DMS 273 treated with DMSO at 0.1 percent for 48 hours (cell line): ENCODE measurements at regions not wholly inside any gene's neighbourhood (a gene's known extent, or its start where the extent isn't known, plus 50 kb on each side); places are given as distances from the start of the nearest gene placed in this dataset.
A peak's percentile ranks its signal among the peaks of the same experiment; 100 is the strongest.

Source experiments
- DNase-seq: peaks from one replicate; lab custom pipeline; 2025; lab: John Stamatoyannopoulos, UW

DNA sequence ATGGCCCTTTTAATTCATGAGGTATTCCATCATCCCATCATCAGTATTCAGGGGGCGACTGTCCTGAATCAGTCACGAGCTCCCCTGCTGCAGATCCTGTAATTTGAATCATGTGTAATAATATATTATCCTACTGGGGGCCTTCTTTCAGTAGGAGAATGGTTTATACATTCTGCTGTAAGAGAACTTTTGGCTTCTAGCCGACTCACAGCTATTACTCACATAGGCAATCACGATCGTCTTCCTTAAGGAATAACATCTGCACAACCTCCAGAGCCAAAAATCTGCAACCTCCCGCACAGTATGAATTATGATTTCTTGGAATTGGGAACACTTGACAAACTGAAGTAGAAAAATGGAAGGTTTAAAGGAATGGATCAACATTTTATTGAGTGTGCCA, 343.0 kb downstream of the USP25 start:
- DNase-seq = peak; percentile 20

DNA sequence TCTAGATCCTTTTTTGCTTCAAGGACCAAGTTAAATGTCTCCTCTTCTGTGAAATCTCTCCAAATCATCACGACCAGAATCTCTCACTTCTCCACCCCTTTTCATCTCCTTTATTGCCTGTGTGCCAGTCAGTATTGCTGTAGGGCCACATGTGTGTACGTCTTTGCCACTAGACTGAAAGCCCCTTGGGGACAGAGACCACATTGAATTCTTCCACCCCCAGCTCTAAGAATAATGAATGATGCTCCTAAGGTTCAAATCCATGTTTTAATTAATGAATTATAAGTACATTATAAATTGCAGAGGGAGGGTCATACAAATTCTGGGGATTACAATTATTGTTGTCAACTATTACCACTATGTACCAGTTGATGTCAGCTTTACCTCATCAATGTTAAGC, 343.8 kb downstream of the USP25 start:
- no peak for DNase-seq

DNA sequence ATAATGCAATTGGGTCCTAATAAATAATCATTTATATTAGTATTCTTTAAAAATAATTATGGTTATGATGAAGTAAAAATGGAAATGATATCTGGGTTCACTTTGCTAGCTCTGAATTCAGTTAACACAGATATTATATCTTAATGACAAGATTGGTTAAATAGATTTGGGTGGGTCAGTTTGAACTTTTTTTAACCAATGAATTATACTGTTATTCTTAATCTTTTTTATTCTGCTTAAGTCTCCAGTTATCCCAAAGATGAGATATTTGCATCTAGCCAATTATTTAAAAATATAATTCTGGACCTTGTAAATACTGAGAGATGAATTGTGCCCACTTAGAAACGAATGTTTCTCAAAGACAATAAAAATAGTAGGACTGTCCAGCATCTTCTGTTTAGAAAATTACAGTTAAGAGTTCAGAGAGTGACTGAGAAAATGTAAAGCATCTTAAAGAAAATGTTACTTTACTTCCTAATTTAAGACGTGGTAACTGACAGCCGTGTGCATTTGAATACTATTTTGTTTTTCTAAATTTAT, 345.2 kb downstream of the USP25 start:
- DNase-seq = no peak

DNA sequence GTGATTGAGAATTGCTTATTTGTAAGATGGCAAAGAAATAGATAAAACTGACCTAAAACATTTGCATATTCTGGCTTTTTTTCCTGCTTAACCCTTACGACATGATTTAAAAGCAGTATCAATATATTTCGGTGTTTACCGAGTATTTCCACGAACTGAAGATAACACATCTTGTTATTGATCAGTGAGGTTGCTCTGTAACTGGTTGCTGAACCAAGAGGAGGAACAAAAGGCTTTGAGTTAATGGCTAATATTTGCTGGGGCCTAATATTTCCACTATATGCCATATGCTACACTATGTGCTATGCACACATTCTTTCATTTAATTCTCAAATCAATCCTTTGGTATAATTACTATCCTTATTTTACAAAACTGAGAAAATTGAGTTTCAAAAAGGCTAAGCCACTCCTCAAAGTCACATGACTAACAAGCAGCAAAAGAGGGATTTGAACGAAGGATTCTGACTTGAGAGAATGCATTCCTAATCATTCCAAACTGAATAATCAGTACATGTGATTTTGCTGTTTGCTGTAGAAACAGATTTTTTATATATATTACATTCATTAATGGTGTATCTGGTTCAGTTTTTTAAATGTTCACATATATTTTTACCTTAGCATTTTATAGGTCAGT, 346.0 kb downstream of the USP25 start:
- no peak for DNase-seq

DNA sequence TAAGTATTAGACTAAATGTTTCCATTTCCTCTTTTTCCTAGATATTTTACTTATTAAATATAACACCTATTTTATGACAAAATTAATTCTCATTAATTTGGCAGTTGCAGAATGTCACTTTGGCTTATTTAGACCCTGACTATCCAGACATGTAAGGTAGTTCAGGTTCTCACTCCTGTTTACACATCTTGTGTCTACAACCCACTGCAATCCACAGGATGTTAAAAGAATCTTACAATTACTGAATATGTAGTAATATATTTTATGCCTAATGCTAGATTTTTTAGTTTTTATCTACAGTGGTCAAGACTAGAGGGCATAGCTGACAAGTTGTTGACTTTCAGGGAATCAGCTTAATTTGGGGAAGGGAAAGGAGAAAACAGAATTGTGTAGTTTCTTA, 346.7 kb downstream of the USP25 start:
- DNase-seq = no peak

DNA sequence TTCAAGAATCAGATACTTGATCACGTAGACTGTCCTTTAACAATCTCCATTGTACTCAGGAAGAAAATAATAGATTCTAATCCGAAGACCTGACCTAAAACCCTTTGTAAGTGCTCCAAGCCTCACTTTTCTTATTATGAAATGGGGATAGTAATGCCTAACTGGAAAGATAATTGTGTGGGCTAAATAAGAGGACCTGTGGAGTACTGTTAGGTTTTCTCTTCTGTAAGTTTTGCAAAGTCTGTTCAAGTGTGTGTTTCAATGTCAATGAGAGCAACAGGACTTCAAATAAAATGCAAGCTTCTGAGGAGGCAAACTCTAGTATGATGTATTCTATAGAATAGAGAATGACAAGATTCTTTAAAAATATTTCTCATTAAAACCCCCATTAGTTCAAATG, 348.6 kb downstream of the USP25 start:
- DNase-seq = no peak

DNA sequence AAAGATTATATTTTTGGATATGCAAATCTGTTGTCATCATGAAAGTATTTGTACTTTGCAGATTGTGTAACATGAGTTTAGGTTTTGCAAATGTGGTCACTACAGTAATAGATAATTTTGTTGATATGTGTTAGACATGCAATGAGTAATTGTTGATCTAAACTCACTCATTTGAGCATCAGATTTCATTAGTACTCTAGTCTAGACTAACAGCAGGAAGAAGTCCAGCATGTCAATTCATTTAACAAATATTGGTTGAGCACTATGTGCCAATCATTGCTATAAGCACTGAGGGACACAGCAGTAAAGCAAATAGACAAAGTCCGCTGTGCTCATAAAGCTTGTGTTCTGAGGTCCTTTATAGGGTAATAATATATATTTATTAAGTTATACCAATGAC, 350.0 kb downstream of the USP25 start:
- no peak for DNase-seq

DNA sequence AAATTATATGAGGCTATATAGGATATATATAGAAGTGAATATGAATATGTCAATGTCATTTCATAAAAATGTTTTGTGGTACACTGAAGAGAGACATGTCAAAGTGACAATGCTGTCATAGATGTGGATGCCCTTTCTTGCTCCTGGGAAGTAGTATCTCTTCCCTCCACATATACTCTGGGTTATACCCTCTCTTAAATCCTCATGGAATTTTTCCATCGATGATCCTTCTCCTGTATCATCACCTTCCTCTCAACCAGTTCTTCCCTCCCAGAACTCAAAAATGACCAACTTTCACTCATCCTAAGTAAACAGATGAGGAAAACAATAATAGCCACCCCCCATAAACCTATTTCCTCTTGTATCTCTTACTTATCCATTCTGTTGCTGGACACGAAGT, 351.5 kb downstream of the USP25 start:
- DNase-seq = no peak

DNA sequence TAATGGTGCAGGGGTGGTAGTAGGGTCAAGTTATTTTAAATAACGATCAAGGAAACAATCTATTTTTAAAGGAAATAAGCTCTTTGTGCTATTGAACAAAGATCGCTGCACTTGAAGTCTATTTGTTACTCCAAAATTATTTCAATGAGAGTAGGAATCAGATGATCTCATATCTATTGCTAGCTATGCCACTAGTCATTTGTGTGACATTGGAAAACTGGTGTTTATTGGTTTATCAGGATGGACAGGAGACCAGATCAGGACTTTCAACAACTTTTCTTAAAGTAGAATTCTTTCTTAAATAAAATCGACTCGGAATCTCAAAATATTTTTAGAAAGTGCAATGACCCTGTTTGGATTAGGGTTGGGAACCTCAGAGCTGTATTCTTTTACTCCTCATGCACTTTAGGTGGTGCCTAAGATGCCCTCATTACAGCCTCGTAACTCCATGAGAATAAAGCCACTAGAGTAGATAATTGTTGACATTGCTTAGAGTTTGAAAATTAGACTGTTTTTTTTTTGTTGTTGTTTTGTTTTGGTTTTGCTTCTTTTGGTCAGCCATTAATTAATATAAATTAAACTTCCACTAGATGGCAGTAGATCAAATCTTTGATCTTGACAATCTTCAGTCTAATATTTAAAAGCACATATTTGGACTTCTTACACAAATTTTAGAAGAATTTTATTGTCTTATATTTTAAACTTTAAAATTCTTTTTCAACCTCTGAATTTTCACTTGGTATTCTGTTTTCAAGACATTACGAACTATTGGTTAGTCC, 352.4 kb downstream of the USP25 start:
- no peak for DNase-seq

DNA sequence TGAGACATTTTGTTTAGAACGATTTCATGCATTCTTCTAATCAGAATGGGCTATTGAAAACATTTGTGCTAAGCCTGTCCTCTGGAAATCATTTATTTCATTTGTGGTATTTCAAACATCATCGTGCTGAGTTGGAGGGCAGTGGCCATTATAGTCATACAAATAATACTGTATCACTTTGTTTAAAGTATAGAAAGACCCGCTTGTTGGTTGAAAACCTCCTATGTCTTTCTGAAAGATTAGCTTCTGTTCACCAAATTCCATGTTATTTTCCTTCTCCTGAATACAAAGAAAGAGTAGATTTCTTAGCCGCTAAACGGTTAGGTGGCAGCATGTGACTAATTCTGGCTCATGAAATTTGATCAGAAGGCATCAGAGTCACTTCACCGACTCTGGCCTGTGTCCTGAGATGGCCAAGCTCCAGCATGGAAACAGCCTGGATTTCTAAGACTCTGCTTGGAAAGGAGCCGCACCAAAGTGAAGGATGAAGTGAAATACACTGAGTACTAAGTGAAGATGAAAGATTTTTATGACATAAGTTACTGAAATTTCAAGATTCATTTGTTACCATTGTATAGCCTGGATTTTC, 355.1 kb downstream of the USP25 start:
- no peak for DNase-seq

DNA sequence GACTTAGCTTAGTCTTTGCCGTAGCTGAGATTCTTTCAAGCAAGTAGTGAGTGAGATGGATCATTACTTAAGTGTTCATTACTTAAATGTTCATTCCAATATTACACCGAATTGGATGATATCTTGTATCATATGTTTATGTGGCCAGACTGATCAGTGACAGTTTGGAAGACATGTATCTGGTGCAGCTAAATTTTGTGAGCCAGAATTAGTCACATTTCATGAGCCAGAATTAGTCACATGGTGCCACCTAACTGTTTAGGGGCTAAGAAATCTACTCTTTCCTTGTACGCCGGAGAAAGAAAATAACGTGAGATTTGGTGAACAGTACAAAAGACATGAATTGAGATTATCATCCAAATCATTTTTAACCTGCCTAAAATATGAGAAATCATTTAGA, 355.6 kb downstream of the USP25 start:
- no peak for DNase-seq

DNA sequence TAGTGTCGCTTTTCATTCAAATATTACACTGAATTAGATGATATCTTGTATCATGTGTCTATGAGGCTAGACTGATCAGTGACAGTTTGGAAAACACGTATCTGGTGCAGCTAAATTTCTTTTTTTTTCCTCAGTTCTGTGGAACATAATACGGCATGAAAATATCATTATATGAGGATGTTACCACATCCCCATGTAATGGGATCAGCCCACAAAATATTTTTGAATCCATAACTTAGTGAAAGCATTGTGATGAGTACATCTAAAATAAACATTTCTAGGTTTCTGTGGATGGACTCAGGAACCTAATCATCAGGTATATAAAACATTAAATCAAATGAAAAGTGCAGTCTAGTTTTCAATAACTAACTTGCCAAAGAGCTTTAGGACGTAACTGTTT, 356.3 kb downstream of the USP25 start:
- no peak for DNase-seq

DNA sequence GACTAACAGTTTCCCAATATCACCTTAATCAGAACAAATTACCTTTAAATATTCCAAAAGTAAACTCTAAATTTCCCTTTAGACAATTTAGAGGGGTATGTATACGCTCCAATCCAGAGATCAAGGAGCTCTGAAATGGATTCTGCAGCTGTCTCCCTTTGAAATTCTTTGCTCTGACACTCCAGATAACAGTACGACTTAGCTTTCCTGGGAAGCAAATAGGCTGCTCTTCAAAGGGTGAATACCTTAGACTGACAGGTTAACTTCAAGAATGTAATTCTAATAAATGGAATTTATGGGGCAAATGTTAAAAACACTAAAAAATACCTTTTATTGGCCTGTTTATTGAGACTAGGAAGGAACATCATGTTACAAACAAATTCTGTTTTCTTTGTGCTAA, 357.2 kb downstream of the USP25 start:
- no peak for DNase-seq

DNA sequence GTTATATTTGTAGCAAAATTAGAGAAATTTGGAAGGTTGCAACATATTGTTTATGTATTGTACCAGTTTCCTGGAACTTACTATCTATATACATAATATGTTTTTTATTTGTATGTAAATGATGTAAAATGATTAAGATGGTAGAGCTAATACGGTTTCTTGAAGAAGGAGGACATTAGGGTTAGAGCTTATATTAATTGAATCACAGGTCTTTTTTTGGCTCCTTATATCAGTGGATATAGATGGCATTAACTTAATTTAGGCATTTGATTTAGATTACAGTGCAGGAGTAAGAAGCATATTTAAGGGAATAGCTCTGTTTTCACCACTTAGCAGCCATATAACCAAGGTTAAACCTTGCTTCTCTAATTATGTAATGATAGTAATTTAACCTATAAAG, 357.7 kb downstream of the USP25 start:
- no peak for DNase-seq

DNA sequence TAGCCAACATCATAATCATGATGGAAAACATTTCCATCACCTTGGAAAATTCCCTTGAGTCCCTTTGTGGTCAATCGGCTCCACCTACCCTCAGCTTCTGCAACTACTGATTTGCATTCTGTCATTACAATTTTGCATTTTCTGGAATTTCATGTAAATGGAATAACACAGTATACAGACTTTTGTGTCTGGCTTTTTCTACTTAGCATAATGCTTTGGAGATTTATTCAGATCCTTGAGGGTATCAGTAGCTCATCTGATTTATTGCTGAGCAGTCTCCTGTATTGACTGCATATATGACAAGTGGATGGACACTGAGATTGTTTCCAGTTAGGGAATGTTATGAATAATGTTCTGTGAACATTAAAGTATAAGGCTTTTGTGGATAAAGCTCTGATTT, 358.3 kb downstream of the USP25 start:
- DNase-seq = no peak

DNA sequence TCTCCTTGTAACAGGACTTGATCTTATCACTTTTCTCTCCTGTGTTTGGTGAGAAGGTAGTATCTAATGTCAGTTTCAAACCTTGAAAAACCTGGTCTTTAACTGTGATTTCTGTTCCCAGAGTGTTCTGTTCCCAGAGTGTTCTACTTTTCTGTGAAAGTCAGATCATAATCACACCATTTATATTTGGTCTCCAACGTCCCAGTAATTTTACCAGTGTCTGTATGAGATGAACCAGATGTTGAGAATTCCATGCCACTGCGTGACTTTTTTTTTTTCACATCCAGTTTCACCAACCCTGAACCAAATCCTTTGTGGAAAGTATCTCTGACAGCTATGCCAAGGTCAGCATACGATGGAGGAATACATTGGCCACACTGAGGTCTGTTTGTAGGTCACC, 365.2 kb downstream of the USP25 start:
- DNase-seq = no peak

DNA sequence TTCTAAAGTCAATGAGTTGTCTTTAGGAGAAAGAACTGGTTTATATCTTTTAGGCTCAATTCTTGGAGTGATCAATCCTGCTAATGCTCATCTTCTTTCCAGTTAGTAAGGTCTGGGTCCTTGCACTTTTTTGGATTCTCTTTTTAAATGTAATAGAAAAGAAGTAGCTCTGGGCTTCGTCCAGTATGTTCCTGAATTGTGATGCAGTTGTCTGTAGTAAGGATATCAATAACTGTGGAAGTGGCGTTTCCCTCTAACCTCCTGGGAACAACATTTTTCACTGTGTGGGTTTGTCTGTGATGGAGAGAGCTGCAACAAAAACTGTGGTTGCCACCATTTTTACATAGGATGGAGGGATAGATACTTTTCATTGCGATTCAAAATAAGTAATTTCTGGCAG, 367.2 kb downstream of the USP25 start:
- DNase-seq = no peak

DNA sequence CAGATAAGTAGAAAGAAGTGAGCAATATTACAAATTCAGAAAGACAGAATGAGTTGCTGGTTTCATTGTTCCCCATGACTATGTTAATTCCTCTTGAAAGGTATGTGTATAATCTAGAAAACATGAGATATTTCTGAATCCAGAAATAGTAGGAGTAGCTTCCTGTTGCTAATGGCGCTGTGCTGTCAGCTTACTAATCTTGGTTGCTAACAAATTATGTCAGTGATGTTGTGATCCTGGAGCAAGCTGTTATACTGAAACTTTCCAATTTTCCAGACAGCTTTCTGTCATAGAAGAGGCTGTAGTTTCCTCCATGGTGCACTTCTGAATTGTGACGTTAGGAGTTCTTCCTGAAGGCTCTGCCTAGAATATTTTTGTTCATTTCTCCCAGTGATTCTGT, 372.3 kb downstream of the USP25 start:
- no peak for DNase-seq

DNA sequence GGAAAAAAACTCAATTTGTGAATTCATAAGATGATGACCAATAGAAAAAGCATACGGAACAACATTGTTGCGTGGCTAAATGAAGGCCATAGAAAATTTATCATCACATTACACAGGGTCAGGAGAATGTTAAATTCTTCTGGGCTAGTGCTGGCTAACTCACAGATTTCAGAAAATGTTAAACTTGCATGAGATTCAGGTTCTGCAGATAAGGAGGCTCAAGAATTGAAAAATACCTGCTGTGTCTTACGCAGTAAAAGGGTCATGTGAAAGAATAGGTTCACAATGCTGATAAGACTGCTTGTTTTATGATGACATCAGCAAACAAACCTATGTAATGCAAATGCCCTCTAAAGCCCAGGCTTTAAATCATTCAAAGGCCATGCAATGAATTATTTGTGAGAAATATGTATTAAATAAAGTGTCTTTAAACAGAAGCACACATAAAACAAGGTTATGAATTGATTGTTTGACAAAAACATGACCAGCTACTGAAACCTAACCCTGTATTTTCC, 378.8 kb downstream of the USP25 start:
- no peak for DNase-seq

DNA sequence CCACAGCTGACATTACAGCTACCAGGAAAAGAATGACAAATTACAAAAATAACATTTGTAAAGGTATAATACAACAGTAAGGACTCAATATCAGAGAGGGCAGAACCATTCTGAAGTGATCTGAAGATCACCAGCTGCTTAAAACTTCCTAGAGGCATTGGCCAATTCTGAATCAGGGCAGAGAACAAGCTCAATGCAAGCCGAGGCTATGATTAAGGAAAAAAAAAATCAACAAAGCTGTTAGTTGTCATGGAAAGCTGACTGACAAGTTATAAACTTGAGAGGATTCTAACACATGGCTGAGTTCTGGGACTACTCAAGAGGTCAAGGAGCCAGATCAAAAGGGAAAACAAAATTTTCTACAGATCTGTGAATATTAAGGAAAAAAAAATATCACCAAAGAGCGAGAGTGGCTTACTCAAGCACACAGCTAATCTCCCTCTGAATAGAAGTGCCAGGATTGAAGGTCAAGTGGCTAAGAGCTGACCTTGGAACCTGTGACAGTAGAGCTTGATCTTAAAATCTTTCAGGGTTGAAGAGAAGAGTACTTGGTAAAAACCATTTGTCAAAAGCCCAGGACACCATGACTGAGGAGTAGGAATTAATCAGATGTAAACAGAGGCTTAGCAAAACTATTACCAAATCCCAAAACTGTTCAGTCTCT, 383.4 kb downstream of the USP25 start:
- no peak for DNase-seq

DNA sequence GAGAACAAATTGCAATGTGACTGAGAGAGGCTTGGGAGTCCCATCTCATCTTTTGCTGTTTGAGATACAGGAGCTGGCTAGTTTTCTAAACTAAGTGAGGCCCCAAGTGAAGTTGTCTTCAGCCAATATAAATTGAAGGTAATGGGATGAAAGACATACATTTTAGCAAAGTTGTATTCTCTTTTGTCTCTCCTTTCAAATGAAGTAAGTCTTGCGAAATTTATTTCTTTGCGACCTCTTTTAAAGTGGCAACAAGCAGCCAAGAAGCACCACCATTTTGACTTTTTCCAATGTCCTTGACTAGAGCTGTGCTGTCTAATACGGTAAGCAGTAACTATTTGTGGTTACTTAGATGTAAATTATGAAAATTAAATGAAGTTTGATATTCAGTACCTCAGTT, 385.7 kb downstream of the USP25 start:
- DNase-seq = no peak

DNA sequence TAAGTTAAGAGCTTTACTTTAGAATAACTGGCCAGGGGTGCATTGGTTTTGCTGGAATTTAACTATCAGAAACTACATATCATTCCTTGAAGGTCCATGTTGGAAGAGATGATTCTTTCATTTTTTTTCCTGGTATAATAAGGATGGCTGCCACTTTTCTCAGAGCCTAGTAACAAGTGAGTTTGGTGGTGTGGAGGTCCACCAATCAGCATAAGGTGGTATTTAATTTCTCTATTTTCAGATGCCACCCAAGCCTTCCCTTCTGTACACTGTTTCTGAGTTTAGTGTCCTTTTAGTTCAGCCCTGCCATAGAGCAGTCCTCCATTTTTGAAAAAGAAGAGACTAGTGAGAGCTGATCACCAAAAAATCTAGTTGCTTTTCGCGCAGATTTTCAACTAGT, 386.3 kb downstream of the USP25 start:
- no peak for DNase-seq

DNA sequence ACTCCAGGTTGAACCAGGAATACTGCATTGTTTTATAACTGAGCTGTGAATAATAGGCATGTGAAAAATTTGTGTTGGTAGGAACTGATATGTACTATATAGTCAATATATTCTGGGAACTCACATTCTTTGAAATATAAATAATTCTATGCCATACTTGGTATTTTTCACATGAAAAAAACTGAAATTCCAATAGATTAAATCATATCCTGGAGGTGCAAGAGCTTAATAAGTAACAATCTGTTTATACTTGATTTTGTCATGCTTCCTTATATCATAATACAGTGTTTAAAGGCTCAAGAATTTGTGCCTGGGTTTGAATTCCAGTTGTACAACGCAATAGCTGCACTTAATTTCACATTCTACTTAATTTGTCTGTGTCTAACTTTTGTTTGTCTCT, 387.0 kb downstream of the USP25 start:
- DNase-seq = no peak
